MCF 10A (cell line): ENCODE measurements at regions not wholly inside any gene's neighbourhood (a gene's known extent, or its start where the extent isn't known, plus 50 kb on each side); places are given as distances from the start of the nearest gene placed in this dataset.

Source experiments
- BruUV-seq: library from RNA; stranded (reverse); fragments of 400-500 nt; replicated peaks from 2 replicates; lab custom pipeline; 2021; lab: Mats Ljungman, UMichigan
- CTCF ChIA-PET: fragments of 300-600 bp; sonication (Branson Sonifier 250); formaldehyde crosslinking; extraction: SDS; loops from one replicate; lab custom pipeline; 2021; ENCODE audit warnings: antibody characterized with exemption, inconsistent platforms; lab: Yijun Ruan, JAX
- POLR2A ChIA-PET: fragments of 300-600, 350-650 bp; sonication (Branson Sonifier 250); formaldehyde crosslinking; extraction: SDS; loops from one replicate; lab custom pipeline; 2020; ENCODE audit warnings: antibody characterized with exemption, inconsistent platforms; lab: Yijun Ruan, JAX
- DNase-seq: peaks from one replicate; pipeline ENCODE4 v3.0.0-alpha.2; 2018; ENCODE audit not compliant: unreplicated experiment
- H3K27ac Mint-ChIP-seq: one replicate; pipeline ENCODE4 v1.8.0; 2022; ENCODE audit warnings: mild to moderate bottlenecking, low read depth, mixed read lengths; ENCODE audit not compliant: unreplicated experiment
- H3K27me3 Mint-ChIP-seq: one replicate; pipeline ENCODE4 v1.8.0; 2022; ENCODE audit warnings: mixed read lengths; ENCODE audit not compliant: insufficient read depth, unreplicated experiment
- H3K36me3 Mint-ChIP-seq: one replicate; pipeline ENCODE4 v1.8.0; 2022; ENCODE audit warnings: mild to moderate bottlenecking, moderate library complexity, mixed read lengths; ENCODE audit not compliant: insufficient read depth, unreplicated experiment
- H3K4me1 Mint-ChIP-seq: one replicate; pipeline ENCODE4 v1.8.0; 2022; ENCODE audit warnings: mixed read lengths; ENCODE audit not compliant: insufficient read depth, unreplicated experiment
- H3K4me3 Mint-ChIP-seq: one replicate; pipeline ENCODE4 v1.8.0; 2022; ENCODE audit warnings: mild to moderate bottlenecking, moderate library complexity, mixed read lengths; ENCODE audit not compliant: unreplicated experiment
- H3K9me3 Mint-ChIP-seq: one replicate; pipeline ENCODE4 v1.8.0; 2022; ENCODE audit warnings: mixed read lengths; ENCODE audit not compliant: unreplicated experiment
- CTCF ChIP-seq: fragments of 200-600 bp; IDR thresholded peaks from one replicate; pipeline ENCODE4 v1.8.0; 2022; ENCODE audit warnings: antibody characterized with exemption, mild to moderate bottlenecking; ENCODE audit not compliant: unreplicated experiment
- intact Hi-C: fragments of 100-400 bp; cut with micrococcal nuclease; formaldehyde crosslinking; loops from 2 replicates; pipeline ENCODE4 v1.14.1; 2022

- Mint-ChIP-seq H3K4me1 (peaks cover 33% of the 10 kb centered on the region), H3K36me3 (no peaks in the 10 kb centered on the region), H3K27ac (no peak overlapping the region), H3K27me3 (no peaks in the 10 kb centered on the region), H3K4me3 (no peak overlapping the region), H3K9me3 (no peaks in the 10 kb centered on the region)
- TF ChIP-seq CTCF = no peak
- no peak for DNase-seq
- CTCF ChIA-PET = interaction anchor here (0.7 kb wide), 1 partner anchor 69 kb away, joined by 3 read pairs; no protein-coding TSS in a partner anchor
- no TSS peak for BruUV-seq
- POLR2A ChIA-PET = interaction anchor here (1.1 kb wide), 1 partner anchor 15 kb away, joined by 4 read pairs; no protein-coding TSS in a partner anchor
- intact Hi-C loops = no loop called here
These were observed 79.3 kb upstream of the VAV3 start for GRCh38 chr1:108044318-108044717.

GRCh38 chr1:108043707-108044106, 78.7 kb upstream of the VAV3 start:
- no peak for DNase-seq
- H3K27ac Mint-ChIP-seq = no peak overlapping the region
- no TSS peak for BruUV-seq
- H3K27me3 Mint-ChIP-seq = no peaks in the 10 kb centered on the region
- CTCF ChIA-PET = no interaction called here
- no peaks in the 10 kb centered on the region for H3K36me3 Mint-ChIP-seq
- POLR2A ChIA-PET = interaction anchor here (1.1 kb wide), 1 partner anchor 15 kb away, joined by 4 read pairs; no protein-coding TSS in a partner anchor
- H3K9me3 Mint-ChIP-seq = no peaks in the 10 kb centered on the region
- intact Hi-C loops = no loop called here
- H3K4me1 Mint-ChIP-seq = peaks cover 33% of the 10 kb centered on the region
- no peak overlapping the region for H3K4me3 Mint-ChIP-seq
- no peak for TF ChIP-seq CTCF

GRCh38 chr1:108042610-108043009, 77.6 kb upstream of the VAV3 start:
- POLR2A ChIA-PET = interaction anchor here (0.6 kb wide), 1 partner anchor 18 kb away, joined by 3 read pairs; no protein-coding TSS in a partner anchor
- H3K4me1 Mint-ChIP-seq = peaks cover 33% of the 10 kb centered on the region
- H3K27ac Mint-ChIP-seq = no peak overlapping the region
- TF ChIP-seq CTCF = no peak
- CTCF ChIA-PET = interaction anchor here (0.7 to 1.2 kb wide), 2 partner anchors 166 to 898 kb away, joined by 3 read pairs; no protein-coding TSS in a partner anchor
- BruUV-seq = no TSS peak
- DNase-seq = no peak
- no peaks in the 10 kb centered on the region for H3K27me3 Mint-ChIP-seq
- intact Hi-C loops = no loop called here
- H3K4me3 Mint-ChIP-seq = no peak overlapping the region
- no peaks in the 10 kb centered on the region for H3K36me3 Mint-ChIP-seq
- H3K9me3 Mint-ChIP-seq = no peaks in the 10 kb centered on the region

GRCh38 chr1:108041360-108042142, 76.6 kb upstream of the VAV3 start:
- ChIA-PET CTCF (interaction anchor here (0.6 to 1.2 kb wide), 3 partner anchors 9 to 165 kb away, joined by 3 to 5 read pairs (median 3); no protein-coding TSS in a partner anchor), POLR2A (interaction anchor here (0.6 to 0.7 kb wide), 2 partner anchors 17 to 164 kb away, joined by 3 read pairs; no protein-coding TSS in a partner anchor)
- Mint-ChIP-seq H3K27ac (no peak overlapping the region), H3K27me3 (no peaks in the 10 kb centered on the region), H3K9me3 (no peaks in the 10 kb centered on the region), H3K36me3 (no peaks in the 10 kb centered on the region), H3K4me1 (peaks cover 31% of the 10 kb centered on the region), H3K4me3 (no peak overlapping the region)
- DNase-seq = peak; percentile 25
- TF ChIP-seq CTCF = no peak
- no TSS peak for BruUV-seq
- intact Hi-C loops = no loop called here
